GM19023 (cell line): ENCODE measurements at regions not wholly inside any gene's neighbourhood (a gene's known extent, or its start where the extent isn't known, plus 50 kb on each side); places are given as distances from the start of the nearest gene placed in this dataset.
"Not testable (repeated sequence)": the region's sequence is repeated elsewhere in the genome, so short reads cannot be mapped to it uniquely, and the experiment has no call there.

ENCODE experiments used
- ATAC-seq: cut with Tn5 transposase; IDR thresholded peaks from one replicate; pipeline ENCODE4 v1.9.1; 2021; ENCODE audit warnings: mild to moderate bottlenecking, moderate library complexity; ENCODE audit not compliant: unreplicated experiment

GRCh38 chr15:70602834-70603560 lies 160.4 kb downstream of the UACA start:
- ATAC-seq, result no peak

DNA sequence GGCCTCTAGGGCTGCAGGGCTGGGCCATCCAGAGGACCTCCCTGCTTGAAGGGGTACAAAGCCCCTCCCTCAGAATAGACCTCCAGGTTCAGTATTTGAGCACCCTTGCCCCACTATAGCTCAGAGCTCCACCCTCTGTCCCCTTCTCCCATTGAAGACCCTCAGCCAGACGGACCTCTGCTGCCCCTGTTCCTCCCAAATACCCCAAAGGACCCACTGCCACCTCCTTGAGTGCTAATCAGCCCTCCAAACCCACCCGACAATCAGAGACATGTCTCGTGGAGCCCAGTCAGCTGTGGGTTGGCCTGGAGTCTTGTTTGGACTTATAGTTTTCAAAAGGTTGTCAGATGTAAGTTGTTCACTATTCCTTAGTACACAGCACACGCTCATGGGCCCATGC lies 161.1 kb downstream of the UACA start:
- ATAC-seq, result no peak

- ATAC-seq, result no peak
Measured at GRCh38 chr15:70597945-70598344, 165.4 kb downstream of the UACA start.

DNA sequence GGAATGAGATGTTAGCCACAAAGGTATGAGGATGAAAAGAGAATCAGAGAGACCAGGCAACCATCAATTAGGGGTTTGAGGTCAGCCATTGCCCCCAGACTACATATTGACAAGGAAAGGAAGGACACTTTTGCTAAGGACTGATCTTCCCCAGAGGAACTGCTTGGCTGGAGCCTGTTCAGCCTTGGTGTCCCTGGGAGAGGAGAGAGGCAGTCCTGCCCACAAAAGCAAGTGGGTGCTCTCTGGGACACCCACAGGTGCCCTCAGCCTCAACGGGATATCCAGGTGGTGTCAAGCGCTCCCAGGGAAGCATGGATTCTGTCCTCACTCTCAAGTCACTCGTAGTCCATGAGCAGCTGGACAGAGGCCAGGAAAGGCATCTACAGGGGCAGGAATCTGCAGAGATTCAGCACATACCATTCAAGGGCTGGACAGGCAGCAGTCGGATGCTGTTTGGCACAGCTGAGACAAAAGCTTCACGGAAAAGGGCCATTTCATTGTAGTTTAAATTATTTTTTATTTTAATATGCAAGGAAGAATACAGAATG lies 166.2 kb downstream of the UACA start:
- no peak for ATAC-seq

GRCh38 chr15:70596354-70597055 lies 166.9 kb downstream of the UACA start:
- no peak for ATAC-seq

GRCh38 chr15:70593795-70594194 lies 169.6 kb downstream of the UACA start:
- ATAC-seq, result no peak

- no peak for ATAC-seq
Measured at GRCh38 chr15:70589728-70590127, 173.6 kb downstream of the UACA start.

GRCh38 chr15:70589221-70589620 lies 174.1 kb downstream of the UACA start:
- no peak for ATAC-seq

- ATAC-seq, result no peak
Measured at GRCh38 chr15:70588613-70589012, 174.7 kb downstream of the UACA start.

- ATAC-seq, result no peak
Measured at GRCh38 chr15:70587896-70588567, 175.3 kb downstream of the UACA start.

- ATAC-seq, result not testable (repeated sequence)
Measured at GRCh38 chr15:70587012-70587634, 176.2 kb downstream of the UACA start.

DNA sequence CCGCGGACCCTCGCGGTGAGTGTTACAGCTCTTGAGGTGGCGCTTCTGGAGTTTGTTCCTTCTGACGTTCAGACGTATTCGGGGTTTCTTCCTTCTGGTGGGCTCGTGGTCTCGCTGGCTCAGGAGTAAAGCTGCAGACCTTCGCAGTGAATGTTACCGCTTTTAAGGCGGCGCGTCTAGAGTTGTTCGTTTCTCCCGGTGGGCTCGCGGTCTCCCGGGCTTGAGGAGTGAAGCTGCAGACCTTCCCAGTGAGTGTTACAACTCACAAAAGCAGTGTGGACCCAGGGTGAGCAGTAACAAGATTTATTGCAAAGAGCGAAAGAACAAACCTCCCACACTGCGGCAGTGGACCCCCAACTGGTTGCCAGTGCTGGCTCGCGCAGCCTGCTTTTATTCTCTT lies 177.1 kb downstream of the UACA start:
- no peak for ATAC-seq

GRCh38 chr15:70585707-70586034 lies 177.7 kb downstream of the UACA start:
- no peak for ATAC-seq

DNA sequence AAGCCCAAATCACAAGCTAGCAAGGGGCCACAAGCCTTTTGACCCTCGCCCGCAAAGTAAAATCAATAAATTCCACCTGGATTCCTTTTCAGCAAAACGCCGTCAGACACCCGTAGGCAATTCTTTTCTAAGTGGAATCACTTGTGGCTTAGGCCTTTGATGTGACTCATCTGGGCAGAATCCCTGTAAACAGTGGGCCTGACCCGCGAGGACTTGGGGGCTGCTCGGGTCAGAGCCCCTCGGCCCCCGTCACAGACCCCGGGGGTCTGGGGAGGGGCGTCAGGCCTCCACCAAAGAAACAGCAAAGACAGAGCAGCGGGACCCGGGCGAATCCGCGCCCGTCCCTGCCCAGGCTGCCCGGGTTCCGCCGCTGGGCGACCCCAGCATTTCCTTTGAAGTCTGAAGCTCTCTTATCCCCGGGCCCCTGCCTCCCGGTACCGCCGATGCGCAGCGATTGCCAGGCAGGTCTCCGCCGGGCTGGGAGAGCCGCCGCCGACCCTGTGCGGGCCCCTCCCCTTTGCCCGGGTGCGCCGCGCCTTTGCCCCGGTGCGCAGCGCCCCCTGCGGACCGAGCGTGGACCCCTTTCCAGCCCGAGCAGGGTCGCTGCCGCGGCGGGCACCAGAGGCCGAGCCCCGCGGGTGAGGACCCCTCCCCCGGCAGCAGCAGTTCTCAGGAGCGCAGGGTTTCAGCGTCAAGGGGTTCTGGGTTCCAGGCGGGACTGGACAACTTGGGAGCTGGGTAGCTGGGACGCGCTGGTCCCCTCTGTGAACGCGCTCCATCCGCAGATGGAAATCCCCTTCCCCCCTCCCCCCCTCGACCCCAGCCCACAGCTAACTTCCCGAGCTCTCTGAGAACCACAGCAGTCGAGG lies 178.3 kb downstream of the UACA start:
- ATAC-seq, result no peak

DNA sequence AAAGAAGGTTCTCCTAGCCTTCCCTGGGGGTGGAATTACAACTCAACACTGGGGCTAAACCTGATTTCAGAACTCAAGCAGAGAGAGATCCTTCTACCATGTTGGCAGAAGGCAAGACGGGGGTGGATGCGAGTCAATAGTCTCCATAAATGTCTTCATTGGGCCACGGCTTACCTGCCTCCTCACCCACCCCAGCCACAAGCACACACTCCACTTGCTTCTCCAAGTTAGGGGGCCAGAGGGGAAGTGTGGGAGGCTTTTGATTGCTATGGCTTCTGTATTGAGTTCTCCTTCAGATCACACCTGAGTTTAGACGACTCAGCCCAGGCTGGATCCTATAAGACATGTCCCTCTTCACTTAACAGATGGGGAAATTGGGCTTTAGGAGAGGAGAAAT lies 178.9 kb downstream of the UACA start:
- no peak for ATAC-seq

DNA sequence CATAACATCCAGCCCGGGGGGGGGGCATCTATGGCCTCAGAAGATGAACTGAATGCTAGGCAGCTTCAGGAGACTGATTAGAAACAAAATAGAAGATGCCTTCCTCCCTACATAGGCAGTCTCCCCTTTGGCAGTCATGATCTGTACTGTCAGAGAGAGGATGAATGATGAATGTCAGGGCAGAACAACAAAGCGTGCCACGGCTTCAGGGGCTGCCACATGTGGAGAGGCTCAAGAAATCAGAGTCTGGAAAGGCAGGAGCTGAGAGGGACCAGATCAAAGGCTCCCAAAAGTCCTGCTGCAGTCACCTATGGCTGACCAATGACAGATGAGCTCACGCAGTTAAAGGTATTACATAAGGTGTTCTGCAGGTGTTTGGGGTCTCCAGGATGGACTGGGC lies 180.4 kb downstream of the UACA start:
- no peak for ATAC-seq

- ATAC-seq, result no peak
Measured at GRCh38 chr15:70582143-70582945, 181.0 kb downstream of the UACA start.

- no peak for ATAC-seq
Measured at GRCh38 chr15:70580958-70581357, 182.4 kb downstream of the UACA start.

DNA sequence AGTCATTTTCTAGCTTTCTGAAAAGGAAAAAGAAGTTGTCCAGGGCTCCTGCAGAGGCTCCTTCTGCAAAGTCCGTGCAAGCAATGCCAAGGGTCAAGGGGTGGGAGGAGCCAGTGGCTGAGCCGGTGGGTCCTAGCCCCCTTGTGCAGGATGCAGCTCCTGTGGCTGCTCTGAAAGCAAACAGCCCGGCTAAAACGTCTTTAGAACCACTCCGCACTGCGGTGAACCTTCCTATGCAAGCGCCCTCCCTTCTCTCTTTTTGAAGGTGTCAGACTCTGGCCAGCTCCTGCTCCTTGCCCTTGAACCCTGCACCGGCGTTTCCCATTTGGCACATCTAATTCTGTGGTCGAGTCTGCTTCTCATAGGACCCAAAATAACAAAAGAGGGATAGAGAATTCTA lies 183.1 kb downstream of the UACA start:
- no peak for ATAC-seq

DNA sequence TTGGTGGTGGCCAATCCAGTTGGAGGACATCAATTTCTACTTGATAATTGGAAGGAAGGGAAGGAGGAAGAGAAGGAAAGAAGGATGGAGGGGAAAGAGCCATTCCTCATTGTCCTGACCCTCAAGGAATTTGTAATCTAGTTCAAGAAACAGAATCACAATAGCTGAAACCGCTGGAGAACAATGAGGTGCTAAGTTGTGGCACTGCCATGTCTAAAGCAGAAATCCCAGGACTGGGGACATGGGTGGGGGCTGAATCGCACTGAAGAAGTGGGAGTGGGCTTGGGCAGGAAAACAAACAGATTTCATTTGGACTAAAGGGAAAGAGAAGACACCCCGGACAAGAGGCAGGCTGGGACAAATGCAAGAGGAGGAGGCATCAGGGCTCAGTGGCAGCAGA lies 183.6 kb downstream of the UACA start:
- ATAC-seq, result no peak
